Neural cell (in vitro differentiated cells): ENCODE measurements at regions not wholly inside any gene's neighbourhood (a gene's known extent, or its start where the extent isn't known, plus 50 kb on each side); places are given as distances from the start of the nearest gene placed in this dataset.

ENCODE experiments used
- EP300 ChIP-seq: fragments of 450-650 bp; conservative IDR thresholded peaks from 2 replicates; pipeline ENCODE4 v1.6.1; 2014; ENCODE audit warnings: antibody characterized with exemption, mild to moderate bottlenecking, moderate library complexity; ENCODE audit not compliant: poor library complexity, severe bottlenecking
- MXI1 ChIP-seq: fragments of 450-650 bp; conservative IDR thresholded peaks from 2 replicates; pipeline ENCODE4 v1.6.1; 2014; ENCODE audit warnings: antibody characterized with exemption, mild to moderate bottlenecking; ENCODE audit not compliant: poor library complexity, severe bottlenecking
- POLR2AphosphoS5 ChIP-seq: IDR thresholded peaks from 2 replicates; pipeline ENCODE4 v1.6.1; 2012
- RAD21 ChIP-seq: fragments of 450-650 bp; conservative IDR thresholded peaks from 2 replicates; pipeline ENCODE4 v1.6.1; 2014; ENCODE audit warnings: antibody characterized with exemption, mild to moderate bottlenecking, moderate library complexity
- TF ChIP-seq, protein P1 (sequence below): fragments of 450-650 bp; IDR thresholded peaks from 2 replicates; pipeline ENCODE4 v1.5.1; 2014; ENCODE audit warnings: antibody characterized with exemption, mild to moderate bottlenecking, moderate library complexity; ENCODE audit not compliant: poor library complexity, severe bottlenecking
- TF ChIP-seq, protein P2 (sequence below): IDR thresholded peaks from 2 replicates; pipeline ENCODE4 v1.6.1; 2012; ENCODE audit warnings: borderline replicate concordance

DNA sequence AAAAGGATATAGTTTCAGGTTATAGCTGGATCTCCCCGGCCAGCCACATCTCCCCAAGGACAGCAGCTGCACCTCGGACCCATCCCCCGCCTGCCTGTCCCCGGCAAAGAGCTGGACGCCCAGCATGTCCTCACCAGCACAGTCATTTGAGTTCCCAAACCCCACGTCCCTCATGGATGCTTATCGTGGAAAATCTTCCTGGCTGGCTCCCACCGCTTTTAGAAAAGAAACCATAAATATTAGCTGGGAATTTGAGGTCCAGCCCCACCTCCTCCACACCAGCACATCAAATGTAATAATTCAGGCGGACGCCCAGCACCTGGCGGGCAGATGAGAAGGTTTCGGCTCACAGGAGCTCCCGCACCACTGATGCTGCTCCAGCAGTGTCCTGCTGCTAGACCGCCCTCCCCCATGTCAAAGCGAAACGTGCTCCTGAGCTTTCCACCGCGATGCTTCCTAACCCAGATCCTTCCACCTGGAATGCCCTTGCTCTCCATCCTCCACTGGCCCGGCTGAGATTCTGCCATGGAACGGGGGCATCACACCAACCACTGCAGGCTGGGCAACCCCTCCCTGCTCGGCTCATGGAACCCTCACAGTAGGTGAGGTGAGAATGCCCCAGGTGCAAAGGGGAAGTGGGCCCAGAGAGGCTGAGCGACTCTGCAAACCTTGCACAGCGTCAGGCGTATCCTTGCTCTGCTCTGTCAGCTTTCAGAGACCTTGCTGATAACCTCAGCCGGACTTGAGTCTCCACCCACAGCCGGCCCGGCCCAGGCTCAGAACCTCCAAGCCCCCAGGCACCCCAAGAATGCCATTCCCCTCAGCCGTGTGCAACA is 71.5 kb upstream of the GPC1 start:
- TF ChIP-seq POLR2AphosphoS5 (no peak), EP300 (no peak), RAD21 (no peak), MXI1 (no peak)
- TF ChIP-seq, protein P1, sequence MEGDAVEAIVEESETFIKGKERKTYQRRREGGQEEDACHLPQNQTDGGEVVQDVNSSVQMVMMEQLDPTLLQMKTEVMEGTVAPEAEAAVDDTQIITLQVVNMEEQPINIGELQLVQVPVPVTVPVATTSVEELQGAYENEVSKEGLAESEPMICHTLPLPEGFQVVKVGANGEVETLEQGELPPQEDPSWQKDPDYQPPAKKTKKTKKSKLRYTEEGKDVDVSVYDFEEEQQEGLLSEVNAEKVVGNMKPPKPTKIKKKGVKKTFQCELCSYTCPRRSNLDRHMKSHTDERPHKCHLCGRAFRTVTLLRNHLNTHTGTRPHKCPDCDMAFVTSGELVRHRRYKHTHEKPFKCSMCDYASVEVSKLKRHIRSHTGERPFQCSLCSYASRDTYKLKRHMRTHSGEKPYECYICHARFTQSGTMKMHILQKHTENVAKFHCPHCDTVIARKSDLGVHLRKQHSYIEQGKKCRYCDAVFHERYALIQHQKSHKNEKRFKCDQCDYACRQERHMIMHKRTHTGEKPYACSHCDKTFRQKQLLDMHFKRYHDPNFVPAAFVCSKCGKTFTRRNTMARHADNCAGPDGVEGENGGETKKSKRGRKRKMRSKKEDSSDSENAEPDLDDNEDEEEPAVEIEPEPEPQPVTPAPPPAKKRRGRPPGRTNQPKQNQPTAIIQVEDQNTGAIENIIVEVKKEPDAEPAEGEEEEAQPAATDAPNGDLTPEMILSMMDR: no peak
- TF ChIP-seq, protein P2, sequence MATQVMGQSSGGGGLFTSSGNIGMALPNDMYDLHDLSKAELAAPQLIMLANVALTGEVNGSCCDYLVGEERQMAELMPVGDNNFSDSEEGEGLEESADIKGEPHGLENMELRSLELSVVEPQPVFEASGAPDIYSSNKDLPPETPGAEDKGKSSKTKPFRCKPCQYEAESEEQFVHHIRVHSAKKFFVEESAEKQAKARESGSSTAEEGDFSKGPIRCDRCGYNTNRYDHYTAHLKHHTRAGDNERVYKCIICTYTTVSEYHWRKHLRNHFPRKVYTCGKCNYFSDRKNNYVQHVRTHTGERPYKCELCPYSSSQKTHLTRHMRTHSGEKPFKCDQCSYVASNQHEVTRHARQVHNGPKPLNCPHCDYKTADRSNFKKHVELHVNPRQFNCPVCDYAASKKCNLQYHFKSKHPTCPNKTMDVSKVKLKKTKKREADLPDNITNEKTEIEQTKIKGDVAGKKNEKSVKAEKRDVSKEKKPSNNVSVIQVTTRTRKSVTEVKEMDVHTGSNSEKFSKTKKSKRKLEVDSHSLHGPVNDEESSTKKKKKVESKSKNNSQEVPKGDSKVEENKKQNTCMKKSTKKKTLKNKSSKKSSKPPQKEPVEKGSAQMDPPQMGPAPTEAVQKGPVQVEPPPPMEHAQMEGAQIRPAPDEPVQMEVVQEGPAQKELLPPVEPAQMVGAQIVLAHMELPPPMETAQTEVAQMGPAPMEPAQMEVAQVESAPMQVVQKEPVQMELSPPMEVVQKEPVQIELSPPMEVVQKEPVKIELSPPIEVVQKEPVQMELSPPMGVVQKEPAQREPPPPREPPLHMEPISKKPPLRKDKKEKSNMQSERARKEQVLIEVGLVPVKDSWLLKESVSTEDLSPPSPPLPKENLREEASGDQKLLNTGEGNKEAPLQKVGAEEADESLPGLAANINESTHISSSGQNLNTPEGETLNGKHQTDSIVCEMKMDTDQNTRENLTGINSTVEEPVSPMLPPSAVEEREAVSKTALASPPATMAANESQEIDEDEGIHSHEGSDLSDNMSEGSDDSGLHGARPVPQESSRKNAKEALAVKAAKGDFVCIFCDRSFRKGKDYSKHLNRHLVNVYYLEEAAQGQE: no peak
